Caki2 (cell line): ENCODE measurements at regions not wholly inside any gene's neighbourhood (a gene's known extent, or its start where the extent isn't known, plus 50 kb on each side); places are given as distances from the start of the nearest gene placed in this dataset.

Source experiments
- DNase-seq: peaks from one replicate; pipeline ENCODE4 v3.0.0-alpha.2; 2015; ENCODE audit warnings: low read depth
- in situ Hi-C: cut with HindIII; loops from 2 replicates; pipeline ENCODE4 v1.10.0; 2016; ENCODE audit warnings: low sequenced_read_pairs, low pct_unique_long_range_greater_than_20kb, mixed read lengths

DNA sequence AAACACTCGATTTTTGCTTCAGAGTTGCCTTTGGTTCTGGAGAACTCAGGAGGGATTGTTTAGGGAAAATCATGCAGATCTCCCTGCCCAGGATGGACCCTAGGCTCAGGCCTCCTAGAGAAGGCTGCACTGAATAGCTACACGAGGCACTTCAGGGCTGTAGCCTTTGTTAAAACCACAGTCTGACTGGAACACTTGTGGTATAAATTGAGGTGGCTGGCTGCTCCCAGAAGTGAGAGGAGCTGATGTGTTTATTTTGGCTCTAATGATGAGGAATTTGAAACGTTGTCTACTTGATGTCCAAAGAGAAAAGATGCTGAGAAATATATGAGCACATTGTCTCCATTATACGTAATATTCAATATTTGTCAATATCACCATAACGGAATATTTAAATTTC, 762.1 kb upstream of the ARGLU1 start:
- DNase-seq = no peak
- in situ Hi-C loops = no loop called here

DNA sequence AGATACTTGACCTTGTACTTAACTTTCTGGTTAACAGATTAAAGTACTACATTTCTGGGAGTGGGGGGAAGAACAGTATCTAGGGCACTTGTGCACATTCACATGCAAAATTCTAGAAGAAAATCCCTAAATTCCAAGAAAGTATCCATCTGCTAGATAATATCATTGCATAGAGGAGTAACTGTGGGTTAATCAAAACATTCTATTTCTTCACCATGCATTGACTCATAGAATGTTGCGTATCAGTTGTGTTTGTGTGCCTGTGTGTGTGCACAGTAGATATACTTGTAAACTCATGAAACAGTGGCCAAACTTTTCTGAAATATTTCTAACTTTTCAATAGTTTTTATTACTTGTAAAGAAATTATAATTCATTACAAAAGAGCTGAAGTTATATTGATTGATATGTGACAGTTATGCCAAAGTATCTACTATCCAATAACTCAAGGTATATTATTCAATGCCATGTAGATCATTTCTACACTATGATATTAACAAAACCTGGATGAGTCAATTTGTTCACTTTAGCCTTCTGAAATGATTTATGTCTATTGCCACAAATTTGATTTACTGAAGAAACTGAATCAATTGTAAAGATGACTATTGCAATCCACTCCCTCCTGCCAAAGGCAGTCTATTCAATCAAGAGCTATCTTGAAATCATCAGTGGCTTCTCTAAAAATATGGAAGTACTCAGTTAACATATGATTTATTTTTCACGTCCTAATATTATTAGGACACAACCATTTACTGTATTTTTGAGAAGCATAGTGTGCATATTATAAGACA, 756.7 kb upstream of the ARGLU1 start:
- in situ Hi-C loops = no loop called here
- no peak for DNase-seq

DNA sequence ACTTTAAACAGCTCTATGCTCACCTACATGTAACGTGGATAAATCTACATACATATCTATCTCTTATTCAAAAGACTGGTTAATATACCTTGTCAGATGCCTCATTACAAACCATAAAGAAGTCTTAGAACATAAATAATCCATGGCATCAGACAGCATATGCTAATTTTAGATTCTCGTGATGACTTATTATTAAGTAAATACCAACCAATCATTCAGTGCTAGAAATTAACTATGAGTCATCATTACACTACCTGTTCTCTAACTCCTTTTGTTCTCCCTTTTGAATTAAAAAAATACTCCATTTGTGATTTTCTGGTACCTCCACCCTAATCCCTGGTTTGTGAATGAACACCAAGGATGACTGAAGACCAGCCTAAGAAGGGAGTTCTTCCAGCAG, 754.3 kb upstream of the ARGLU1 start:
- DNase-seq = no peak
- in situ Hi-C loops = no loop called here

DNA sequence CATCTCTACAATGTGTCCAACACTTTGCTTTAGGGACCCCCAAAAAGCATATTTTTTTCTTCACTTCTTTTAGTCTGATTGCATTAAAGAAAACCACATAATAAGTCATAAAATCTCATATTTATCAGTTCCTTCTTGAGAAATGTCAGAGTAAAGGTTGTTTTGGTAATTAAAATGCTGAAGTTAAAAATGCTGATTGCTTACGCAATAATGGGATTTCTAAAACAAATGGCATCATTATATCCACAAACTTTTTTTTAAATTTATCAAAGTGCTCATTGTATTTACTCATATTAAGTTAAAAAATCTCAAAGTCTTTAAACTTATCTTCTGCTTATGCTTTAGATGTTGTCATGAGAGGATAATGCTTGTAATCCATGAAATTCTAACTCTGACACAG, 737.2 kb upstream of the ARGLU1 start:
- in situ Hi-C loops = no loop called here

DNA sequence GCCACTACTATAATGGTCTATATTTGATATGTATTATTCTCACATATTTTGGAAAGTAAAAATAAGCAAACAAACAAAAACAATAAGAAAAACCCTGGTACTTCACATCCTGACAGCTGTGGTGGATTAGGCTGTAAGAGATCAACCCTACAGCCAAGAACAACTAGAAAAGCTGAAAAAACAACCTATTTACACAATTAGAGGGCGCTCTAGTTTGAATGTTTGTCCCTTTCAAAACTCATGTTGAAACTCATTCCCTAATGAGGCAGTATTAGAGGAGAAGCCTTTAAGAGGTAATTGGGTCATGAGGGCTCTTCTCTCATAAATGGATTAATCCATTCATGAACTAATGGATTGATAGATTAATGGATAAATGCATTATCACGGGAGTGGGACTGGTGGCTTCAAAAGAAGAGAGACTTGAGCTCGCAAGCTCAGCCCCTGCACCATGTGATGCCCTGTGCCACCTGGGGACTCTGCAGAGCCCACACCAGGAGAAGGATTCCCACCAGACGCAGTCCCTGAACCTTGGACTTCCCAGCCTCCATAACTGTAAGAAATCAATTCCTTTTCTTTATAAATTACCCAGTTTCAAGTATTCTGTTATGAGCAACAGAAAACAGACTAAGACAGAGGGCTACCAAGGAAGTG, 733.9 kb upstream of the ARGLU1 start:
- in situ Hi-C loops = no loop called here
- DNase-seq = no peak

More for the DNA sequence above, 737.2 kb upstream of the ARGLU1 start:
- no peak for DNase-seq

DNA sequence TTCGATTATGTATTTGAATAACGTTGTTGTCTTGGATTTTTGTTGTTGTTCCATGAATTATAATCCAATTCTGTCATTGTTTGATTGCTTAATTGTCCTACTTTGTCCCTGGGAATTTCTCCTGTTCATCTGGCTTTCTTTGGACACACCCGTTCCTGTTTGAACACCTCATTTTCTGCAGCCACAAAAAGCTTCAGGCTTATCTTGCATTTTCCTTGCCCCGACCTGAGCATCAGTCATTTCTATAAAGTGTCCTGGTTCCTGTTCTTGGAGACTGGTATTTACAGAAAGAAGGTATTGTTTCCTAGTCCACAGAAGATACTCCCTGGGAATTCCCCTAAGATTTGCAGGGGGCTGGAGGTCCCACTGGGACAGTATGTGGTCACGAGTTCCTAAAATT, 731.8 kb upstream of the ARGLU1 start:
- no peak for DNase-seq
- in situ Hi-C loops = no loop called here

DNA sequence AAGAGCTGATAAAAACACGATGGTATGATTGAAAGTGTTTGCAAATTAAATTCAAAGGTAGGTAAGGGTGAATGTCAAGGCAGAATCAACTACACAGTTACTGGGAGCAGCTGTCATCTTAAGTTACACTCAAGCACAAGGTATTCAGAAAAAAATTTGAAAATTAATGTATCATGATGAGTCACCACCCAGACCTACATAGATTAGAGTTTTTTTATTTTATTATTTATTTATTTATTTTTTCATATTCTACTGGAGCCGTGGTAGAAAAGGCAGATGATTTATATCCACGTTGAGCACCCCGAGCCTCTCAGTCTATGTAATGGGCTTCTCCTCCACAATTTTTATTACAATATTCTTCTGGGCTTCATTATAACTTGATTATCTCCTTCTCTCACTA, 728.9 kb upstream of the ARGLU1 start:
- no peak for DNase-seq
- in situ Hi-C loops = no loop called here

DNA sequence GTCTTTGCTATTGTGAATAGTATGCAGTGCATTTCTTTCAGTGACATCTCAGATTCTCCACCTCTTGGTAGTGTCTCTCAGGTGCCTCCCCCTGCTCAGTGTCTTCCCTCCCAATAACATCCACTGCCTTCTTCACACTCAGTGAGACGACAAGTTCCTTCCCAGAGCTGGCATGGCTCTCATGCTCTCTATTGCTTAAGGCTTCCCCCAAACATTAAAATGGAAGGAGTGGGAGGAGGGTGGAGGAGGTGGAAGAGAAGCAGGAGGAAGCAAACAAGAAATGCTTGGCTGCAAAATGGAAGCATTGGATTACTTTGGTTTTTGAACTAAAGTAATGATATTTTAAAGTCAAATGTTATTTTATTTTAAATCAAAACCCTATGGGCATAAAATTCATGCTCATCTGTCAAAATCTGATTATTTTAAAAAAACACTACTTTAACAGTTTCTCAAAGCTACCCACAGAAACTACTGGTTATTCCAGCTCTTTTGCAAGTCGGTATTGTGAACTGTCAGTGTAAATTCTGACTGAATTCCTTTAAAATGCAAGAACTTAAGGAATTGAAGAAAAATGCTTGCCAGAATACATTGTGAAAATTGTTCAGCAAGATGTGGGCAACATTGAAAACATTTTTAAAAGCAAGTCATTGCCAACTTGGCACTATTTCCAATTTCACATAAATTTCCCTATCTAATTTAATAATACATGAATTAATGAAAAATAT, 727.6 kb upstream of the ARGLU1 start:
- in situ Hi-C loops = no loop called here

DNA sequence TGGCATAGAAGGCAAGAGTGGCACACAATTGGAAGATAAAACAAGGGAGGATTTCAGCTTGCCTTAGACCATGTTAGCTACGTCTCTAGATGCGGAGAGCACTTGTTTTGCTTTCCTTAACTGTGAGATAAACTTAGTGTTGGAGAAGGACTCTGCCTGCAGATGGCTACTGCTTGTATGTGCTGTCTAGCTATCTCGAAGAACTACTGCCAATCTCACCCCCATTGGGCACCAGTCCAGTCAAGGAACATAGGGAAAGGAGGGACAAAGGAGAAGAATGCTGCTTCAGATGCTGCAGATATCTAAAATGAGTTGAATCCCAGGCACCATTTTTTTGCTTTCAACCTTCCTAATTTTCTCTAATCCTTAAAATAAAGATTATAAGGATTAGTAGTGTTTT, 726.0 kb upstream of the ARGLU1 start:
- DNase-seq = no peak
- in situ Hi-C loops = no loop called here

More for the DNA sequence above, 727.6 kb upstream of the ARGLU1 start:
- no peak for DNase-seq

DNA sequence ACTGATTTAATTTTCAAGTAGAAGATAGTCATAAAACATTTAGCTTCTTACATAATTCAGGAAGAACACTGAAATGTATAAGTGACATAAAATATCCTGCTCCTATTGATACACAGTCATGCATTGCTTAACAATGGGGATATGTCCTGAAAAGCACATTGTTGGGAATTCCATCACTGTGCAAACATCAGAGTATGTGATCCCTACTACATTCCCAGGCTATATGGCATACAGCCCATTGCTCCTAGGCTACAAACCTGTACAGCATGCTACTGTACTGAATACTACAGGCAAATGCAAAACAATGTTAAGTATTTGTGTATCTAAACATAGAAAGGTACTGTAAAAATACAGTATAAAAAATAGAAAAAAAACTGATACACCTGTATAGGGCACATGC, 723.9 kb upstream of the ARGLU1 start:
- in situ Hi-C loops = no loop called here

DNA sequence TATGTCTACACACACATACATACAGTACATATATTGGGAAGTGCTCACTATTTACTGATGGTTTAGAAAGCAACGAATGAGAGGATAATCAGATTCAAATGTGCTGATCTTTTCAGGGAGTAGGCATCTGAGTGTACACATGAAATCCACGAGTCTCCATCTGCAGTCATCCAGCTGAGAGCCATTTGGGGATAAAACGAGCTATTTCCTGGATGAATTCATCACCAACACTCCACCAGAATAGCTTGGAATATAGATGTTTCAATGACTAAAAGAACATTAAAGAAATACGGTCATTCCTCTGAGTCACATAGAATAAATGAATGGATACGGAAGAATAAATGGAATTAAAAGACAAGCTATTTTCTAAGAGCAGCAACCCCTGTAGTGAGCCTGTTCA, 721.6 kb upstream of the ARGLU1 start:
- in situ Hi-C loops = no loop called here
- DNase-seq = no peak

More for the DNA sequence above, 723.9 kb upstream of the ARGLU1 start:
- no peak for DNase-seq

DNA sequence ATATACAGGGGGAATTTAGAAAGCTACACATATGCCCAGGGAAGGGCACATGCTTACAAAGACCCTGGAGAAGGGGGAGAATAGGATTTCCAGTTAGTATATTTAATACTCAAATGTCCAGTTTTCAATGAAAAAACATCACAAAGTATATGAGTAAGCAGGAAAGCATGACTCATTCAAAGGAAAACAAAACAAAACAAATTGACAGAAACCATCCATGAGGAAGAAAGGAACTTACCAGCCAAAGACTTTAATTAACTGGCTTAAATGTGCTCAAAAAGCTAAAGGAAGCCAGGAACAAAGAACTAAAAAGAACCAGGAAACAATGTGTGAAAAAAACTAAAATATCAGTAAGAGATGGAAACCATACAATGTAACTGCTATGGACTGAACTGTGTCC, 716.2 kb upstream of the ARGLU1 start:
- DNase-seq = no peak
- in situ Hi-C loops = no loop called here

DNA sequence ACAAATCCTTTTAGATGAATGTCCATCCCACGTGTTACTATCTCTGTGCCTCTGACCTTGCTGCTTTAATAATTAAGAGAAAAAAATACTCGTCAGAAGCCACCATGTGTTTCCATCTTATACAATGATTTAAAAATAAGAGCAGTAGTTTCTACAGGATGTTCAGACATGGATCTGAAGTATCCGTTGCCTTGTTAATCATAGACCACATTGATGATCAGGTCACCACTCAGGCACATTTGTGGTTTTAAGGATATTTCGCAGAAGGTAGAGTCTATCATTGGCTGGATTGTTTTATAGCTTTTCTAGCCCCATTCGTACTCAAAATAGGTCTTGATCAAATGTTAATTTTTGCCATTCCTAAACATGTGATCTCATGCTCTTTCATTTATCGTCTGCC, 710.0 kb upstream of the ARGLU1 start:
- in situ Hi-C loops = no loop called here
- DNase-seq = no peak

DNA sequence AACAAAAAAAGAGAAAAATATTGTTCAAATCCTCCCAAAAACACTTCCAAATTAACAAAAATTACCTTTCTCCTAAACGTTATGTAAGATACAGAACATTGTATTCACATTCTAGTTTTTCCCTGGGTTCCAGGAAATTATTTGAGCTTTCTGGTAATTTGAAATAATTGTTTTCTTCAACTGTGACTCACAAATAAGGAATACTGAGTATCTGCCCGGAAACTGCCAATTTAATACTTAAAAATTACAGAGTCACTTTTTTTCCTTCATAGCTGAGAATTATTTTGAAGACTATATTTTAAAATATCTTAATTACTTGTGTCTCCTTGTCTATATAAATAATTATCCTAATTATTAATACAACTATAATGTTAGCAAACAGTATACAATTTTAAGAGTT, 709.0 kb upstream of the ARGLU1 start:
- in situ Hi-C loops = no loop called here
- no peak for DNase-seq

DNA sequence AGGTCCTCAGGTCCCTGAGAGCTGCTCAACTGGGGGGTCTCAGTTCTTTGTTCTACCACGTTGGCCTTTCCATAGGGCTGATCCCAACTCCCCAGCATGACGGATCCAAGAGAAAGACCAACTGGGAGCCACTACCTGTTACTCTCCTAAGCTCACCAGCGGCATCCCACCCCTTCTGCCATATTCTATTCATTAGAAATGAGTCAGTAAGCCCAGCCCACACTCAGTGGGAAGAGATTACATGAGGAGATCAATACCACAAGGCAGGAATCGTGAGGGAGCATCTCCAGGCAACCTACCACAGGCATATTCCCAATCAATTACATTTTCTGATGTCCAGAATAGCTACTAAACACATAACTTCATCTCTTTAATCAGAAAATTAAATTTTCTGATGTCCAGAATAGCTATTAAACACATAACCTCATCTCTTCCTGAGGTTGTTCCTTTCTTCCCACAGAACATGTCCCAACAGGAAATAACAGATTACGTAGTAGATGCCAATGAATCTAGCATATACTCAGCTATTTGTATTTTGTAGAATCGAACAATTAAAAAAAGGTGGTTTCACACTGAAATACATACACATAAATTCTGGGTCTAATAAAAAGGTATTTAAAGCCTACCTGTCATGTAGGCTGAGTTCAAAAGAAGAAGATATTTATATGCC, 708.1 kb upstream of the ARGLU1 start:
- in situ Hi-C loops = no loop called here

DNA sequence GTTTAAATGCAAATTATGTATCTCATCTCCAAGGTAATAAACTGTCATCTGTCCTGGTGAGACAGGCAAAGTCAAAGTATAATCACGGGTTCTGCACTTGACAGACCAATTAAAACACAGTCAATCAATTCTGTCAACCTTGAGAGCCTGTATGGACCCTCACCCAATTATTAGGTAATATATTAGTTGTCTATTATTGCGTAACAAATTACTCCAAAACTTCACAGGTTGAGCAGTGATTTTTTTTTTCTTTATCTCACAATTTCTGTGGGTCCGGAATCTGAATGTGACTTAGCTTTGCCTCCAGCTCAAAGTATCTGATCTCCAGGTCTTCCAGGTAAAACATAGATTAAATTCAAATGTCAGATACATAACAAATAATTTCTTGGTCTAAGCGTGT, 707.4 kb upstream of the ARGLU1 start:
- DNase-seq = no peak

More for the DNA sequence above, 708.1 kb upstream of the ARGLU1 start:
- no peak for DNase-seq

DNA sequence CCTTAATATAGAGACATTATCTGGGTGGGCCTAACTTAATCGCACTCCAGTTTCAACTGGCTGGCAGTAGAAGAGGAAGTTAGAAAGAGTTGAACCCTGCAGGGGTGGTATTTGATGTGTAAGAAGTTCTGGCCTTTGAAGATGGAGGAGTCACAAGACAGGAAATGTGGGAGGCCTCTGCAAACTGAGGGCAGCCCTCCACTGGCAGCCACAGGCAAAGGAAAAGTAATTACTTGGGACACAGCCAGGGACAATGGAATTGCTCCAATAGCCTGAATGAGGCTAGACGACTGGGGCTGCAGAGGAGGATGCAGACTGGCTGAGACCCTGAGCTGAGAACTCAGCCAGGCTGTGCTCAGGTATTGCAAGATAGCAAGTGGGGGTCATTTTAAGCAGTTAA, 703.3 kb upstream of the ARGLU1 start:
- DNase-seq = no peak
- in situ Hi-C loops = no loop called here

More for the DNA sequence above, 707.4 kb upstream of the ARGLU1 start:
- in situ Hi-C loops = no loop called here

DNA sequence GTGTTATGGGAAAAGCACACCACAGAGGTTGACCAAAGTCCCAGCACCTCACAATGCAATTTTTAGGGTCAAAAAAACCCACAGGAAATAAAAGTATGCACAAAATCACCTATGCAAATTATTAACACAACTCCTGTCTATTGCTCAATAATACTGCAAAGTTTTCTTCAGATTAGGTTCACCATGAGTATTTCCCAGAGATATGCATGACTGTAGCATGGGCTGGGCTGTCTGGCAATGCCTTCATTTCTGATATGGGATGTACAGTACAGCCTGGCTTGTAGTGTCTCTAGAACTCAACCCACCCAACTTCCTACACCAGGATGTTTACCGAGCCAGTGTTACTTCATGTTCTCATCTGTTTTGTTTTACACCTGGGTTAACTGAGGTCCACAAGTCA, 698.7 kb upstream of the ARGLU1 start:
- no peak for DNase-seq
- in situ Hi-C loops = no loop called here
